ENCODE measurements at regions not wholly inside any gene's neighbourhood (a gene's known extent, or its start where the extent isn't known, plus 50 kb on each side); places are given as distances from the start of the nearest gene placed in this dataset.
A peak's percentile ranks its signal among the peaks of the same experiment; 100 is the strongest.

DNA sequence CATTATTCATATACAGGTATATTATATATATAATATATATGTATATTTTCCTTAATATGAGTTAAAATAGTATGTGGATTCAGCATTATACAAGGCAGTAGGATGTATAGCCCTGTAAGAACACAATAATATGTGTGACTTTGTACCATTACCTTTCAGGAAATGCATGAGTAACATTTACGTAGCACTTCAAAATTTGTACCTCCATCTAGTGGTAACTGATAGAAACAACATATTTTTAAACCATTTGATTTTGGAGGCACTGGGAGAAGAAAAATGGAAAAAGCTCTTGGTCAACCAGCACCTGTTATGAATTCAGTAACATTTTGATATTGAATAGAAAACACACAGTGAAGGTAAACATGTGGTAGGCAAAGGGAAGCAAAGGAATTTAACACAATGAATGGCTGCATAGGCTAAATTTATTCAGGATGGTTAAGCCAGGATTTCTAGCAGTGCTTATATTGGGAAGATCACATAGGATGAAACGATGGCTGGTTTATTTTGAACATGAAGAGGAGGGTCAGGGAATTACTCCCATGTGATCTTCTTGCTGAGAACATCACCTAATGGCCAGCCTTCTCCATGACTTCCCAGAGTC, 565.5 kb downstream of the CCDC85A start:
- no peak for TF ChIP-seq EZH2phosphoT487 (IDR thresholded peaks at IDR 0.05; ENCODE audit: borderline replicate concordance)
- TF ChIP-seq, protein P1, sequence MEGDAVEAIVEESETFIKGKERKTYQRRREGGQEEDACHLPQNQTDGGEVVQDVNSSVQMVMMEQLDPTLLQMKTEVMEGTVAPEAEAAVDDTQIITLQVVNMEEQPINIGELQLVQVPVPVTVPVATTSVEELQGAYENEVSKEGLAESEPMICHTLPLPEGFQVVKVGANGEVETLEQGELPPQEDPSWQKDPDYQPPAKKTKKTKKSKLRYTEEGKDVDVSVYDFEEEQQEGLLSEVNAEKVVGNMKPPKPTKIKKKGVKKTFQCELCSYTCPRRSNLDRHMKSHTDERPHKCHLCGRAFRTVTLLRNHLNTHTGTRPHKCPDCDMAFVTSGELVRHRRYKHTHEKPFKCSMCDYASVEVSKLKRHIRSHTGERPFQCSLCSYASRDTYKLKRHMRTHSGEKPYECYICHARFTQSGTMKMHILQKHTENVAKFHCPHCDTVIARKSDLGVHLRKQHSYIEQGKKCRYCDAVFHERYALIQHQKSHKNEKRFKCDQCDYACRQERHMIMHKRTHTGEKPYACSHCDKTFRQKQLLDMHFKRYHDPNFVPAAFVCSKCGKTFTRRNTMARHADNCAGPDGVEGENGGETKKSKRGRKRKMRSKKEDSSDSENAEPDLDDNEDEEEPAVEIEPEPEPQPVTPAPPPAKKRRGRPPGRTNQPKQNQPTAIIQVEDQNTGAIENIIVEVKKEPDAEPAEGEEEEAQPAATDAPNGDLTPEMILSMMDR (conservative IDR thresholded peaks at IDR 0.05; ENCODE audit: low read length): peak; percentile 60
